ENCODE measurements at regions not wholly inside any gene's neighbourhood (a gene's known extent, or its start where the extent isn't known, plus 50 kb on each side); places are given as distances from the start of the nearest gene placed in this dataset.

DNA sequence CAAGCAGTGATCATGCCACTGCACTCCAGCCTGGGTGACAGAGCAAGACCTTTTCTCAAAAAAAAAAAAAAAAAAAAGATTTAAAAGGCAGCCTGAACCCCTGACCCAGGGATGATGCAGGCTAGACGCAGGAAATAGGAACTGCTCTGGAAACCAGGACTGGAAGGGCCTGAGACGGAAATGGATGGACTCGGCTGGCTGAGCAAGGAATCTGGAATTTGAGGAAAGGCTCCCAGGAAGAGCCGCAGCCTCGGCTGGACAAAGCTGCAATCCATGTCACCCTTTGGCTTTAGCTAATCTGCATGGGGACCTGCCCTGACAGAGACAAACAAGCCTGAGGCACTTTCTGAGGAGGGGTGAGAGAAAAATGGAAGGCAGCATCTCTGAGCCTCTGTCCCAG lies 55.0 kb upstream of the DAPL1 start:
- Histone ChIP-seq H3K4me3 (ENCODE audit: low read depth, low read length) (no peak overlapping the region), H3K27me3 (ENCODE audit: control insufficient read depth, insufficient read depth, low read length) (no peaks in the 10 kb centered on the region), H3K36me3 (ENCODE audit: control insufficient read depth, insufficient read depth, low read length) (no peaks in the 10 kb centered on the region)
- TF ChIP-seq, protein P1, sequence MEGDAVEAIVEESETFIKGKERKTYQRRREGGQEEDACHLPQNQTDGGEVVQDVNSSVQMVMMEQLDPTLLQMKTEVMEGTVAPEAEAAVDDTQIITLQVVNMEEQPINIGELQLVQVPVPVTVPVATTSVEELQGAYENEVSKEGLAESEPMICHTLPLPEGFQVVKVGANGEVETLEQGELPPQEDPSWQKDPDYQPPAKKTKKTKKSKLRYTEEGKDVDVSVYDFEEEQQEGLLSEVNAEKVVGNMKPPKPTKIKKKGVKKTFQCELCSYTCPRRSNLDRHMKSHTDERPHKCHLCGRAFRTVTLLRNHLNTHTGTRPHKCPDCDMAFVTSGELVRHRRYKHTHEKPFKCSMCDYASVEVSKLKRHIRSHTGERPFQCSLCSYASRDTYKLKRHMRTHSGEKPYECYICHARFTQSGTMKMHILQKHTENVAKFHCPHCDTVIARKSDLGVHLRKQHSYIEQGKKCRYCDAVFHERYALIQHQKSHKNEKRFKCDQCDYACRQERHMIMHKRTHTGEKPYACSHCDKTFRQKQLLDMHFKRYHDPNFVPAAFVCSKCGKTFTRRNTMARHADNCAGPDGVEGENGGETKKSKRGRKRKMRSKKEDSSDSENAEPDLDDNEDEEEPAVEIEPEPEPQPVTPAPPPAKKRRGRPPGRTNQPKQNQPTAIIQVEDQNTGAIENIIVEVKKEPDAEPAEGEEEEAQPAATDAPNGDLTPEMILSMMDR (IDR thresholded peaks at IDR 0.05; ENCODE audit: insufficient read depth, low read length, severe bottlenecking) = no peak
- DNase-seq (ENCODE audit: low read depth) = no peak
- no peak for FAIRE-seq

DNA sequence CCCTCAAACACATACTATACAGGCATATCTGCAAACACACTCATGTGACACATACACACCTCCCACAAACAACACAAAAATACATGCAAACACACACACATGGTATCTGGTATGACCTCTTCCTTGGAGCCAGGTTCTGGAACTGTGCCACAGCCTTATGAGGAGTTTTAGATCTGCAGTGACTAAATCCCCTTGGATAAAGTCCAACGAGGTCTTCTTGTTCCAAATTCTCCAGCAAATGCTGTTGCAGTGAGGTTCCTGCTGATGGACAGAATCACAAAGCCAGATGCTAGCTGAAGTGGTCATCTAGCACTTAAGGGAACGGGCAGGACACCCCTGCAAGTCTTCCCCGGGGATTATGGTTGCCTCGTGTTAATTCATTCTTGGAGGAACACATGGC lies 54.5 kb upstream of the DAPL1 start:
- Histone ChIP-seq H3K4me3 (ENCODE audit: low read depth, low read length) (no peak overlapping the region), H3K36me3 (ENCODE audit: control insufficient read depth, insufficient read depth, low read length) (no peaks in the 10 kb centered on the region), H3K27me3 (ENCODE audit: control insufficient read depth, insufficient read depth, low read length) (no peaks in the 10 kb centered on the region)
- DNase-seq (ENCODE audit: low read depth) (peak; percentile 60), FAIRE-seq (no peak)
- TF ChIP-seq, protein P1 (IDR thresholded peaks at IDR 0.05; ENCODE audit: insufficient read depth, low read length, severe bottlenecking) = no peak

DNA sequence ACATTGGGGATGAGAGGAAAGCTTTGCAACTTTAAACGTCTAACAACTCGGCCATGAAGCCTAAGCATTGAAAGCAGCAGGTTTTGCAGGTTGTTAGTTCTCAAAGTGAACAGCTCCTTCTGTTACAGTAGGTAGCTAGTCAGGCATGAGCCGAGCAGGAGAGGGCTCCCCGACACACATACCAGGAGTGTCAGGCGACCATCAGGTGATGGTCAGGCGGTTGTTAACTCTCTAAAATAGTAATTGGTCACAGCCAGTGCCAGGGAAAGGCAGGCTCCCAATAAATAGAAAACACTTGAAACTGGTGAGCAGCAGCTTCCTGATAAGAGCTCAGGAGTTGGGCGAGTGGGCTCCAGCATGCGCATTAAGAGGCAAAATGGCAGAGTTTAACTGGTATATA lies 53.5 kb upstream of the DAPL1 start:
- DNase-seq (ENCODE audit: low read depth) (no peak), FAIRE-seq (no peak)
- Histone ChIP-seq H3K36me3 (ENCODE audit: control insufficient read depth, insufficient read depth, low read length) (no peaks in the 10 kb centered on the region), H3K27me3 (ENCODE audit: control insufficient read depth, insufficient read depth, low read length) (no peaks in the 10 kb centered on the region), H3K4me3 (ENCODE audit: low read depth, low read length) (no peak overlapping the region)
- TF ChIP-seq, protein P1 (IDR thresholded peaks at IDR 0.05; ENCODE audit: insufficient read depth, low read length, severe bottlenecking) = no peak

DNA sequence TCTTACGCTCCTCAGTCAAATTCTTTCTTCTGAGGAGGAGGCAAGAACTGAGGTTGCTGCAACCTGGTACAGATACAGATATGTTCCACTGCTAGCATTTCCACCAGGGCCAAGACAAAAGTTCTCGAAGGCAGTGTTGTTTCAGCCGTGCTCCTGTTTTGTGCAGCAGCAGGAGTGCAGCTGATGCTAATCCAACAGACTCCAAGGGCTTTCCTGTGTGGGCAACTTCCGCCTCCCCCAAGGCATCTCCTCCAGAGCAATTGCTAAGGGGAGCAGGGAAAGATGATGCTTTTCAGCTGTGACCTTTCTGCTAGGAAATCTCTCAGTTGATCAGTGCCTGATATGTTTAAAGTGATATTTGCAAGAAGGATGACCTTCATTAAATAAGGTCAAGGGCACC lies 52.6 kb upstream of the DAPL1 start:
- FAIRE-seq = no peak

DNA sequence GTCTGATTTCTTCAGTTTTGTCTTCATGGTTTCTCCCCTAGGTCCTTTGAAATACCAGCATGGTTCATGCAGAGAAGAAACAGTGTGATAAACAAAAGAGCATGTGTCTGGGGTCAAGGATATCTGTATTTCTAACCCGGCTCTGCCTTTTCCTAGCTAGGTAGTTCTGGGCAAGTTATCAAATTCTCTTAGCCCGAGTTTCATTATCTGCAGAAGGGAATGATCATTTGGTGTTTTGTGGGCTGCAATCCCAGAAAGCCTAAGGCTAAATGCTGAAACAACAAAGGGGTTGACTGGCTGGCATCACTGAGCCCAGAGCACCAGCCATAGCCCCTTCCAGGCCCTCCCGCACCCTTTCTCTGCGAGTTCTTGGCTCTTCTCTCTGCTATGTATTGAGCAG lies 51.7 kb upstream of the DAPL1 start:
- TF ChIP-seq, protein P1 (IDR thresholded peaks at IDR 0.05; ENCODE audit: insufficient read depth, low read length, severe bottlenecking) = no peak
- Histone ChIP-seq H3K36me3 (ENCODE audit: control insufficient read depth, insufficient read depth, low read length) (no peaks in the 10 kb centered on the region), H3K4me3 (ENCODE audit: low read depth, low read length) (no peak overlapping the region), H3K27me3 (ENCODE audit: control insufficient read depth, insufficient read depth, low read length) (peaks cover 2% of the 10 kb centered on the region)
- DNase-seq (ENCODE audit: low read depth) = no peak
- no peak for FAIRE-seq

More for the DNA sequence above, 52.6 kb upstream of the DAPL1 start:
- H3K36me3 ChIP-seq (ENCODE audit: control insufficient read depth, insufficient read depth, low read length) = no peaks in the 10 kb centered on the region
- H3K27me3 ChIP-seq (ENCODE audit: control insufficient read depth, insufficient read depth, low read length) = no peaks in the 10 kb centered on the region
- DNase-seq (ENCODE audit: low read depth) = no peak
- no peak overlapping the region for H3K4me3 ChIP-seq (ENCODE audit: low read depth, low read length)
- TF ChIP-seq, protein P1 (IDR thresholded peaks at IDR 0.05; ENCODE audit: insufficient read depth, low read length, severe bottlenecking) = no peak

DNA sequence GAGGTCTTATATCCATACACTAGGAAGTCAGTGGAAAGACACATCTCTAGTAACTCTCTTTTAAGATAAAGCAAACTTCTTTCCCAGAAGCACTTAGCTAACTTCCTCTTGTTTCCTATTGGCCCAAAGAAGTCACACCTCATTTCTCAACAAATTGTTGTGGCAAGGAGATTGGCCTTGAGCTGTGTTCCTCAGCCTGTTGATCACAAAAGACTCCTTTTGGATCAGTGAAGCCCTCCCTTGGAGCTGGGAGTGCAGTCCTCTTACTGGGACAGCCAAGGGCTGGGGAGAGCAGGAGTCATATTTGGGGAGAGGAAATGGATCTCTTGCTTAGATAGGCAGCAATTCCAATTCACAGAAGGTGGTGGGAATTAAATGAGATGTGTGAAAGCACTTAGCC lies 51.2 kb upstream of the DAPL1 start:
- Histone ChIP-seq H3K4me3 (ENCODE audit: low read depth, low read length) (no peak overlapping the region), H3K36me3 (ENCODE audit: control insufficient read depth, insufficient read depth, low read length) (no peaks in the 10 kb centered on the region), H3K27me3 (ENCODE audit: control insufficient read depth, insufficient read depth, low read length) (peaks cover 2% of the 10 kb centered on the region)
- no peak for FAIRE-seq
- no peak for DNase-seq (ENCODE audit: low read depth)
- TF ChIP-seq, protein P1 (IDR thresholded peaks at IDR 0.05; ENCODE audit: insufficient read depth, low read length, severe bottlenecking) = no peak
